SK-N-SH treated with all-trans-retinoic acid at 6 μM for 48 hours (cell line): ENCODE measurements at regions not wholly inside any gene's neighbourhood (a gene's known extent, or its start where the extent isn't known, plus 50 kb on each side); places are given as distances from the start of the nearest gene placed in this dataset.

ENCODE experiments used
- CSRNP3 ChIP-seq: fragments of 250-450 bp; sonication (Bioruptor Pico); IDR thresholded peaks from 2 replicates; pipeline ENCODE4 v1.5.1; 2021; ENCODE audit warnings: mild to moderate bottlenecking, moderate library complexity
- ISL1 ChIP-seq: fragments of 250-450 bp; sonication (Bioruptor Pico); IDR thresholded peaks from 2 replicates; pipeline ENCODE4 v2.1.2; 2022; ENCODE audit warnings: mild to moderate bottlenecking, moderate library complexity
- PPARA ChIP-seq: fragments of 250-450 bp; sonication (Bioruptor Pico); IDR thresholded peaks from 2 replicates; pipeline ENCODE4 v1.5.0; 2020; ENCODE audit warnings: mild to moderate bottlenecking, borderline replicate concordance
- TSHZ2 ChIP-seq: fragments of 250-450 bp; sonication (Bioruptor Pico); IDR thresholded peaks from 2 replicates; pipeline ENCODE4 v1.5.0; 2020; ENCODE audit warnings: mild to moderate bottlenecking, moderate library complexity
- ZFP3 ChIP-seq: fragments of 250-450 bp; sonication (Bioruptor Pico); IDR thresholded peaks from 2 replicates; pipeline ENCODE4 v1.5.0; 2020; ENCODE audit warnings: mild to moderate bottlenecking, moderate library complexity
- ZNF70 ChIP-seq: fragments of 450-650 bp; formaldehyde crosslinking; IDR thresholded peaks from 2 replicates; pipeline ENCODE4 v1.5.0; 2020; ENCODE audit warnings: mild to moderate bottlenecking, moderate library complexity

- TF ChIP-seq TSHZ2 (CRISPR knock-in tag) (no peak), ZFP3 (CRISPR knock-in tag) (no peak), PPARA (CRISPR knock-in tag) (no peak), ISL1 (CRISPR knock-in tag) (no peak), CSRNP3 (CRISPR knock-in tag) (no peak), ZNF70 (CRISPR knock-in tag) (no peak)
Observed at GRCh38 chr6:140020207-140020791, 645.9 kb upstream of the CITED2 start.
